ENCODE measurements at regions not wholly inside any gene's neighbourhood (a gene's known extent, or its start where the extent isn't known, plus 50 kb on each side); places are given as distances from the start of the nearest gene placed in this dataset.
A peak's percentile ranks its signal among the peaks of the same experiment; 100 is the strongest.
"Not testable (repeated sequence)": the region's sequence is repeated elsewhere in the genome, so short reads cannot be mapped to it uniquely, and the experiment has no call there.

GRCh38 chr9:99489060-99489413 lies 267.0 kb downstream of the SEC61B start:
- H3K27me3 ChIP-seq: no peaks in the 10 kb centered on the region
- TF ChIP-seq, protein P1, sequence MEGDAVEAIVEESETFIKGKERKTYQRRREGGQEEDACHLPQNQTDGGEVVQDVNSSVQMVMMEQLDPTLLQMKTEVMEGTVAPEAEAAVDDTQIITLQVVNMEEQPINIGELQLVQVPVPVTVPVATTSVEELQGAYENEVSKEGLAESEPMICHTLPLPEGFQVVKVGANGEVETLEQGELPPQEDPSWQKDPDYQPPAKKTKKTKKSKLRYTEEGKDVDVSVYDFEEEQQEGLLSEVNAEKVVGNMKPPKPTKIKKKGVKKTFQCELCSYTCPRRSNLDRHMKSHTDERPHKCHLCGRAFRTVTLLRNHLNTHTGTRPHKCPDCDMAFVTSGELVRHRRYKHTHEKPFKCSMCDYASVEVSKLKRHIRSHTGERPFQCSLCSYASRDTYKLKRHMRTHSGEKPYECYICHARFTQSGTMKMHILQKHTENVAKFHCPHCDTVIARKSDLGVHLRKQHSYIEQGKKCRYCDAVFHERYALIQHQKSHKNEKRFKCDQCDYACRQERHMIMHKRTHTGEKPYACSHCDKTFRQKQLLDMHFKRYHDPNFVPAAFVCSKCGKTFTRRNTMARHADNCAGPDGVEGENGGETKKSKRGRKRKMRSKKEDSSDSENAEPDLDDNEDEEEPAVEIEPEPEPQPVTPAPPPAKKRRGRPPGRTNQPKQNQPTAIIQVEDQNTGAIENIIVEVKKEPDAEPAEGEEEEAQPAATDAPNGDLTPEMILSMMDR (IDR thresholded peaks at IDR 0.05): no peak
- ATAC-seq (peak; percentile 22), DNase-seq (no peak)
- no peaks in the 10 kb centered on the region for H3K36me3 ChIP-seq
- no peaks in the 10 kb centered on the region for H3K4me1 ChIP-seq
- no peak overlapping the region for H3K27ac ChIP-seq
- no peak overlapping the region for H3K4me3 ChIP-seq
- intact Hi-C loops (cut with DNase I): no loop called here
- no peaks in the 10 kb centered on the region for H3K9me3 ChIP-seq

- Histone ChIP-seq H3K4me1 (no peaks in the 10 kb centered on the region), H3K9me3 (no peaks in the 10 kb centered on the region), H3K27me3 (no peaks in the 10 kb centered on the region), H3K36me3 (no peaks in the 10 kb centered on the region), H3K4me3 (no peak overlapping the region), H3K27ac (peak overlapping the region in 1 of 2 donors; percentile 22)
- DNase-seq (no peak), ATAC-seq (peak; percentile 35)
- TF ChIP-seq, protein P1 (IDR thresholded peaks at IDR 0.05): no peak
- intact Hi-C loops (cut with DNase I): no loop called here
These were observed 268.6 kb downstream of the SEC61B start for GRCh38 chr9:99490729-99491128.

DNA sequence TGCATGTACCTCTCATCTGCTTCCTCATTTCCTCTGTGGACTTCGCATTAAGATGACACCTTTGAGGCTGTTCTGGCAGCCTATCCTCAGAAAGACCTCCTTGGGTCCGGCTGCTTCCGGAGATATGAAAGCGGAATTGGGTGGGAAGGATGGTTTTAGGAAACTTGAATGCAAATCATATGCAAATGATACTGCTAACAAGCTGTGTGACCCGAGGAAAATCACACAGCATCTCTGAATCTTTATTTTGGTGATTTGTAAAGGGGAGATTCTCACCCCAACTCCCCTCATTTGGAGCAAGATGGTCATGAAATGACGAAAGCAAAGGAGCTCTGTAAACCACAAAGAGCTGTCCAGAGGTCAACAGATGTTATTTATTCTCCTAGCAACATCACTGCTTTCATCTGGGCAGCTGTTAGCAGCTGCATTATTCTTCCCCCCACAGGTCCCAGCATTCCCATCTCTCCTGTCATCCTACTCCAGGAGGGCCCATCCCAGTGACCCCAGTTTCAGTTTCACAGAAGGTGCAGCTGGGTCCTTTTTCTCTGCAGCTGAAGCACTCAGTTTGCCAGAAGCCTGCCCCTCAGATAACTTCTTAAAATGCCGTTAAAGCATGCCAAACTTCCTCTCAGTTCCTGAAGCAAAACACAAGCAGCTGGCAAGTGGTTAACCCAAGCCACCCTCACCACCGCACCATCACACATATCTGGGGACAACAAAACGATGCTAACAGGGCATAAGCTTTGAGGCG lies 269.5 kb downstream of the SEC61B start:
- H3K4me1 ChIP-seq: no peaks in the 10 kb centered on the region
- no peaks in the 10 kb centered on the region for H3K9me3 ChIP-seq
- H3K4me3 ChIP-seq: no peak overlapping the region
- peak; percentile 49 for ATAC-seq
- DNase-seq: peak in 1 of 4 donors; percentile 37
- no peaks in the 10 kb centered on the region for H3K27me3 ChIP-seq
- no peaks in the 10 kb centered on the region for H3K36me3 ChIP-seq
- intact Hi-C loops (cut with DNase I): no loop called here
- peak overlapping the region in 1 of 2 donors; percentile 22 for H3K27ac ChIP-seq
- TF ChIP-seq, protein P1 (IDR thresholded peaks at IDR 0.05): no peak

- ATAC-seq (no peak), DNase-seq (no peak)
- Histone ChIP-seq H3K27ac (no peak overlapping the region), H3K36me3 (no peaks in the 10 kb centered on the region), H3K9me3 (peaks cover 0 to 5% of the 10 kb centered on the region in 2 donors), H3K4me3 (no peak overlapping the region), H3K4me1 (no peaks in the 10 kb centered on the region), H3K27me3 (no peaks in the 10 kb centered on the region)
- intact Hi-C loops (cut with DNase I): no loop called here
- TF ChIP-seq, protein P1 (IDR thresholded peaks at IDR 0.05): no peak
These were observed 275.6 kb downstream of the SEC61B start for GRCh38 chr9:99497641-99498040.

DNA sequence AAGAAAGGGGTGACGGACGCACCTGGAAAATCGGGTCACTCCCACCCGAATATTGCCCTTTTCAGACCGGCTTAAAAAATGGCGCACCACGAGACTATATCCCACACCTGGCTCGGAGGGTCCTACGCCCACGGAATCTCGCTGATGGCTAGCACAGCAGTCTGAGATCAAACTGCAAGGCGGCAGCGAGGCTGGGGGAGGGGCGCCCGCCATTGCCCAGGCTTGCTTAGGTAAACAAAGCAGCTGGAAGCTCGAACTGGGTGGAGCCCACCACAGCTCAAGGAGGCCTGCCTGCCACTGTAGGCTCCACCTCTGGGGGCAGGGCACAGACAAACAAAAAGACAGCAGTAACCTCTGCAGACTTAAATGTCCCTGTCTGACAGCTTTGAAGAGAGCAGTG lies 276.9 kb downstream of the SEC61B start:
- H3K36me3 ChIP-seq; H3K4me3 ChIP-seq; H3K27ac ChIP-seq; DNase-seq; intact Hi-C loops (cut with DNase I); H3K4me1 ChIP-seq; ATAC-seq; H3K9me3 ChIP-seq; H3K27me3 ChIP-seq: not testable (repeated sequence)

GRCh38 chr9:99505936-99506335 lies 283.9 kb downstream of the SEC61B start:
- H3K9me3 ChIP-seq: no peaks in the 10 kb centered on the region
- intact Hi-C loops (cut with DNase I): no loop called here
- DNase-seq (no peak), ATAC-seq (no peak)
- no peak overlapping the region for H3K4me3 ChIP-seq
- no peaks in the 10 kb centered on the region for H3K36me3 ChIP-seq
- H3K27me3 ChIP-seq: no peaks in the 10 kb centered on the region
- H3K27ac ChIP-seq: no peak overlapping the region
- TF ChIP-seq, protein P1 (IDR thresholded peaks at IDR 0.05): no peak
- no peaks in the 10 kb centered on the region for H3K4me1 ChIP-seq

Measured in left lung (tissue), 4 donors.